HG02884 (cell line): ENCODE measurements at regions not wholly inside any gene's neighbourhood (a gene's known extent, or its start where the extent isn't known, plus 50 kb on each side); places are given as distances from the start of the nearest gene placed in this dataset.
A peak's percentile ranks its signal among the peaks of the same experiment; 100 is the strongest.
"Not testable (repeated sequence)": the region's sequence is repeated elsewhere in the genome, so short reads cannot be mapped to it uniquely, and the experiment has no call there.

Experiments used
- ATAC-seq: cut with Tn5 transposase; IDR thresholded peaks from one replicate; pipeline ENCODE4 v1.9.1; 2021; ENCODE audit warnings: mild to moderate bottlenecking, moderate library complexity; ENCODE audit not compliant: unreplicated experiment

DNA sequence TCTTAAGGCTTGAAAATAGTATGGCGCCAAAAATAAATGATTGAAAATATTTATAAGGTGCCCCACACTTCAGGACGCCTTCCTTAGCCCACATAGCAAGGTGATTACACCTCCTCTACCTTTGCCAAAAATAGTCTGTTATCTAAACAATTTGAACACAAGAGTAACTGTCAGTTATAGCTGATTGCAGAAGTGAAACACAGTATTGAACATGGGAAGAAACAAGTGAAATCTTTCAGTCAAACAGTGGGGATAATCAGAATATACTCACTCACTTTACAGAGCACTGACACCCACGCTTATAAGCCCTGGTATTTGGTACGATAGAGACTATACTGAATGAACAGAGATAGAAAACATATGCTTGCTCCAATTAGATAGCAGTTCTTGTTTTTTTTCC, 203.1 kb downstream of the RAB38 start:
- peak; percentile 88 for ATAC-seq

DNA sequence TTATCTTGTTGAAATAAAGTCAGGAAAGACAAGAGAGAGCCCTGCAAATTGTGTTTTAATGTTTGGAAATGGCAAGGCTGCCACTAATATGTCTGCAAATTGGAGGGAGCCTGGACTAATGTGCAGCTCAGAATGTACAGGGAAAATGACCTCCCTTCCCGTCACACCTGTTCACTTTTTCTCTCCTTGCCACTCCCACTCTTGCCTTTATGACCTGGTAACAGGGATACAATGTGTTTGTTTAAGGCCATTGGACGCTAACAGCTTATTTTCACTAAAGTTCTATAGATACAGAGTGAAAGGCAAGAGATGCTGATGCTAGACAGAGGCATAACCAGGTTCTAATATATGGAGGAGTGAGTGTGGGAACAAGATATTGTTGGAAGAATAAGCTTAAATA, 203.9 kb downstream of the RAB38 start:
- no peak for ATAC-seq

DNA sequence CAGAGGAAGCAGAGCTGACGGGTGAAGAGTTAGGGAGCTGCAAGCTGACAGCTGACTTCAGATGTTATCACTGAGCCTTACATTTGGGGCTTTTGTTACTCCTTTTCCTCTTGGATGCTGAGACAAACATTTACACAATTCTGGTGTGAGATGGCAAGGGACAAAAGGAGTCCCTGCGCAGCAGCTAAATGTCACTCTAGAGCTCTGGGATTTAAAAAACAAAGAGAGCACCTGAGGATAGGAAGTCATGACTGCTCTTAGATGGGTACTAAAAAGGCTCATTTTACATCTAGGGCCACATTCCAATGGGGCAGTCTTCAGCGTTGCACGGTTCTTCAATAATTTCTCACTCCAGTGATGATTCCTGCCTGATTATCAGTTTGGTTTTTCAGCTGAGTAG, 204.5 kb downstream of the RAB38 start:
- ATAC-seq: no peak

DNA sequence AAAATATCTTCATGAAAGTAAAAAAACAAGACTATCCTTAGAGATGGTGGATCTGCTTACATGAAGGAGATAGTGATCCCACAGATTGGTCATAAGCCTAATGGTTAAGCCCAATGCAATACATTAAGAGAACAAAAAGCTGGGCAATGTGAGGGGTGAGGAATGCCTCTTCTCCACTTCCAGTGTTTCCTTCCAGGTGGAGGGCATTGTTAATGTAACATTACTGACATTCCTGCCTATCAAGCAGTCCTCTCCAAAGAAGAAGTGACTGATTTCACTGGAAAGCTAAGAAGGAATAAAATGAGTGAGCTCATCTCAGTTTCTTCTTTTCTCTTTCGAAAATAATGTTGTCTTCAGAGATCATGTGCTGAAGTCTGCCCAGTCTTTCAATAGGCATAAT, 207.8 kb downstream of the RAB38 start:
- ATAC-seq: no peak

DNA sequence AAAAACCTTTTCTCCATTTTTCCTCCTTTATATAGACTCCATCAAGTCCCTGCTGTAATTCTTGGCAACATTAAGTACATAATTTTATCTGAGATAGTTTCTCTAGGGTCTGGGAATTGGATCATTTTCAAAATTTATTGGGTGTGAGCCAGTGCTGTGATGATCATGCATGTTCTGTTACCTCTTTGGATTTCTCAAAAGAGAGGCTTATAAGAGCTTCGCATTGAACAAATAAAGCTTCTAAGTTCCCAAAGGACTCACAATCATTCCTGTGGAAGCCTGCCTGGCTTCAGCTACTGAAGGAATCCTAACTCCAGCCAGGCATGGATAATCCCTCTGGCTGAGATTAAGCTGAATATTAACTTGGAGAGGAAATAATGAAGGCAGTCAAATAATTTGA, 208.5 kb downstream of the RAB38 start:
- ATAC-seq: no peak

DNA sequence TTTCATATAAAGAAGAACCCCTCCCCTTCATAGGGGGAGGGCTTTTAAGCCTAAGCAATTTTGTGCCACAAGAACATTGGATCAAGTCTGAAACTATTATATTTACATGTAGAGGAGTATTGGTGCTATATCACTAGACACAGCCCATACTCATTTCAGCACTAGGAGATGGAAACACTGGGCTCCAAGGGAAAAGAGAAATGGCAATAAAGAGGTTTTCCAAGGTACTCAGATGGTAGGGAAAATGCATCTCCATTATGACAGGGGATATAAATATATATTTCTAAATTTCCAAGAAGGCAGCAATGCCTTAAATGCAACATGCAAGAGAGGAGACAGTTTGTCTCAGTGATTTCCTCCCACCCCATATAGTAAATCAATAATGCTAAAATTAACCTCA, 209.0 kb downstream of the RAB38 start:
- no peak for ATAC-seq

DNA sequence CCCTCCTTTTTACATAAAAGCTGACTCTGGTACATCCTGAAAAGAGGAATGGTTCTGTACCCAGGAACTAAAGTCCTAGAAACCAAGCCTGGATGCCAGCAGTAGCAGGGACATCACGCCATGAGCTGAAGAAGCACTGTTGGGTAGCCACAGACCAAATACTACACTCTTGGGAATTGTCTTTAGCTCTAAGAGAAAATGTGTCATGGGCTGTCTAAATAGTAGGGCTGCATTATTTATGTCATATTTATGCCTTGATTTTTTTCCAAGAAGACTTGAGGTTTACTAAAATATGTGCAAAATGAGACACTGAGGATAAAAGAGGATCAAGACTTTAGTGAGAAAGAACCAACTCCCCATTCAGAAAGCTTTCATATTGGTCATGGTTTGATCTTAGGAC, 213.6 kb downstream of the RAB38 start:
- ATAC-seq: no peak

DNA sequence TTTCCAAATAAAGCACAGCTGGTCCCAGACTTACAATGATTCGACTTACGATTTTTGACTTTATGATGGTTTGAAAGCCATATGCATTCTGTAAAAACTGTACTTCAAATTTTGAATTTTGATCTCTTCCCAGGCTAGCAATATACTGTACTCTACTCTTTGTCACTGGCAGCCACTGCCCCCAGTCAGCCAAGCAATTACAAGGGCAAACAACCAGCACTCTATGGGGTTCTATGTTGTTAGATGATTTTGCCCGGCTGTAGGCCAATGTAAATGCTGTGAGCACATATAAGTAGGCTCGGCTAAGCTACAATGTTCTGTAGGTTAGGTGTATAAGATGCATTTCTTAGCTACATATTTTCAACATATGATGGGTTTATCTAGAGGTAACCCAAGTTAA, 217.3 kb downstream of the RAB38 start:
- no peak for ATAC-seq

DNA sequence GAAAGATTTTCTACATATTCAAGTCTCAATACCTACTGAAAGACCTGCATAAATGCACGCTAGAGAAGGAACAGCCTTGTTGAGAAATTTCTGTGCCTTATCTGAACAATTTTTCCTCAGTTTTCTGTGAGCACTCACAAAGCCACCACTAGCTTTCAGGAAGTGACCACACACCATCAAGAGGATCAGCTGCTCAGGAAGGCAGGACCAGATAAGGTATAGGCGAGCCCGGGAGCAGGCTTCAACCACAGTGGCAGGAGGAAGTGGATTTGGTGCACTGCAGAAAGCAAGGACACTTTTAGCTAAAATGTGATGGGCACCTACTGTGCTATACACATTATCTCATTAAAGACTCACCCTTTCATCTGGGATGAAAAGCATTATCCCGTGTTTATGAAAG, 220.8 kb downstream of the RAB38 start:
- ATAC-seq: no peak

DNA sequence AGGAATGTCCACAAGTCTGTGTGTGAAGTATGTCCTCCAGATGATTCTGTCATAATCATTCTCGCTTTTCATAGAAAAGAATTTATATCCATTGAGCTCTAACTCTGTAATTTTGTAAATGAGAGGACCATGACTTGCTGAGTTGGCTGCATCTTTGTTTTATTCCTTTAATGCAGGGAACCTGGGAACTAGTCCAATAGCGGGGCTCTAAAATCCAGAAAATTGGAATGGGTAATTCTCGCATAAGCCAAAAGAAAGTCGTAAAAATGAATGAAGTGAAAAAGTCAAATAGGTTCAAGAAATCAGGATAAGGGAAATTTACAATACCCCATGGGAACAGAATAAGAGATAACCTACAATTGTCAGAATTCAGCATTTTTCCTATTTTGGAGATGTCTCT, 232.5 kb downstream of the RAB38 start:
- ATAC-seq: no peak

DNA sequence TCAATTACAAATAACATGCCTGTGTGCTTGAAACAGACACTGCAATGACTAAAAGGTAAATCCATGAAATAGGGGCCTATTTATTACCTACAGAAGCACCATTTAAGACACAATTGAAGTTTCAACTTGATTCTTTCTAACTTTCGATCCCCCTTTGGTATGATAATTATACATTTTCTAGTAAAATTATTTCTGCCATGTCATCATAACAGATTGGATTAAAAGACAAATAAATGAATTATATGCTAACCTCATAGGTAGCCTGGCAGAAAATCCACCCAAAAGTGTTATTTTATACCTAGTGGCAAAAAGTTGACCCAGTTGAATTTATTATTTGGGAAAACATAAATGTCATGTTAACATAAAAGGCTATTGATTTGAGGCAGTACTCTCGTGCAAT, 241.1 kb downstream of the RAB38 start:
- ATAC-seq: no peak

DNA sequence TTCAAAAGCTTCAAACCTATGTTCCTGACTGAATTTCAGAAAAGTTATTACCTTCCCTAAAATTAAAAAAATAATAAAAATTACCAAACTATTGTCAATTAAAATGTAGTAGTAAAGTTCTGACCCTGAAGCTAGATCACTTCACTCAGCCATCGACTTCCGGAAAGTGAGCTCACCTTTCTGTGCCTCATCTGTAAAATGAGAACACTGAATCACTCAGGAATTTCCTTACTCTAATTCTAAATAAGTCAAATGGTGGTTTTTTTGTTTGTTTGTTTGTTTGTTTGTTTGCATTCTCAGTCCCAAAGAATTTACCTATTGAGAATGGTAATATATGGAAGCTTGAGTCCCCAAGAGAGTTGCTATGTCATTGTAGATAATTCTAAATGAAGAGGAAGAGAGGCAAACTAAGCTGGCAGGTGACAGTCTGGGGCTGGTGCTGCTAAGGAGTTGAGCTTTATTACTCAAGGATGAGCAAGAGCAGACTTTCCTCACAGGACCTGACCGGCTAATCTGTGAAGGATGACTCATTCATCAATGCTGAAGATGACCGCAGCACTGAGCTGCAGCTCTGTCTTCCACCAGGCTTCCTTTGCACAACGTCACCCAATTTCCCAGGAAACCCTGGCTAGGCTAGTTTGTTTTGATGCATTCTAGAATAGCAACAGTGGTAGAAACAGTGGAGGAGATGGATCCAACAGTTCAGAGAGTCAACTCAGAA, 248.8 kb downstream of the RAB38 start:
- no peak for ATAC-seq

DNA sequence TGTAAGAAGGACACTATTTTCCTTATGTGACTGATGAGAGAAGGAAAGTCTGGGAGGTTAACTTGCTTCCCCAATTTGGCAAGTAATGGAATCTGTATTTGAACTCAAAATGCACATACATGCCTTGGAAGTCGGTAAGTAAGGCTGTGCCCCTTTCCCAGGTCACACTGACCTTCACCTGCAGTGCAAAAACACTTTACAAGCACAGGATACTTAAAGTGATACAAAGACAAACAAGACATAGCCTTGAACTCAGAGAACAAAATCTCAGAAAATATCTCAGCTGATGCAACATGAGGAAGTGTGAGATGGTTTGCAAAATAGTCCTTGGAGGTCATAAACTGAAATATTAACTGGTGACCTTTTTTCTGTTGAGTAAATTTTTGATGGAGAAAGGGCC, 251.1 kb downstream of the RAB38 start:
- ATAC-seq: no peak

DNA sequence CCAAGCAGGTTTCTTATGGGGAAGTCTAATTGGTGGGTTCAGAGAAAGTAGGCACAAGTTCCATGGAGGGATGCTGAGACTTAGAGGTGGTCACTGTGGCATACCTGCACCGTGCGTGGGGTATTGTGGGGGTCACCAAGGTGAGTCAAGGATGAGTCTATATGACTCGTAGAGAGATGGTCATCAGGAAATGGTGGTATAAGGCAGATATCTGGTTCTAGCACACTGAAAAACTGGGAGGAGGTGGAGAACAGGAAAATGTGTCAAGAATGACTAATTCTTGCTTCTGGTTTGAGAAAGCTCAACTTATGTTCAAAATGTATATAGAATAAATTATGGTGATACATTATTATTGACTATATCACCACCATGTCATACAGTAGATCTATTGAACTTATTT, 258.1 kb downstream of the RAB38 start:
- no peak for ATAC-seq

DNA sequence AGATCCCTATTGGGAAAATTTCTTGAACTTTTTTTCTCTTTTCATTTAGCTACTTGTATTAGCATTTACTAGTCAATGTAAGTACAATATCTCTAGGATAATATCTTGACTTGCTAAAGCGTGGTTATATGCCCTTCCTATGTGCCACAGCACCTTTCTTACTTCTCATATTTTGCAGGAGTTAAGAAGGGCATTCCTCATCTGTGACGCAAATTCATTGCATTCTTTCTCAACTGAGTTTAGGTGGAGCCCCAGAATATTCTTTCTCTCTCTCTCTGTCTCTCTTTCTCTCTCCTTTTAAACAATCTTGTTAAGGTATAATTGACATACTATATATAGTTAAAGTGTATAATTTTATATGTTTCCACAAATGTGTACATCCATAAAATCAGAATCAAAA, 266.1 kb downstream of the RAB38 start:
- no peak for ATAC-seq

DNA sequence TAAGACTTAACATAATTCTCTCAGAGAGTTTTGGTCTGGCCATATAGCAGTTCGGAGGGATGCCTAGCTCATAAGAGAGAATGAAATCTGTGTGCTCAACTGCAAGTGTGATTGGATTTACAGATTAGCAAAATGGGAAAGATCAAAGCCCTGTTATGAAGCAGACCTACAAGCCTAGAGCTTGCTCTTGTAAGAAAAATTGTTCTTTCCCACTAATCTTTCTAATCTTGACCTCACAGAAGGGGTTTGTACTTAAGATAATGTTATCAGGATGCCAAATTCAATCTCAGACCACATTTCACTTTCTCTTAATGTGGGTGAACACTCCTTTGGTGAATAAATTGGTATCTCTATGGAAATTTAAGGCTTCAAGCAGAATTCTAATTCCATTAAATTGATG, 267.2 kb downstream of the RAB38 start:
- no peak for ATAC-seq

DNA sequence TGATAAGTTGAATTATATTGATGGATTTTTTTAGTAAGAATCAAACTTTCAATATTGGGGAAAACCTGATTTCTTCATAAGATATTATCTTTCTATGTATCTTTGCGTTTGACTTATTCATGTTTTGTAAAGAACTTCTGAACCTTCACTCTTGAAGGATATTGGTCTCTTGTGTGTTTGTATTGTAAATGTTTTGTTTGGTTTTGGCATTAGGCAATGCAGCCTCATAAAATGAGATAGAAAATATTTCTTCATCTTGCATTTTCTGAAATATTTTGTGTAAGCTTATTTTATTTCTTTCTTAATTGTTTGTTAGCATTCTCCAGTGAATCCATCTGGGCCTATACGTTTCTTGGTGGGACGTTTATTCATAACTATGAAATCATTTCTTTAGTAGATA, 271.9 kb downstream of the RAB38 start:
- no peak for ATAC-seq

DNA sequence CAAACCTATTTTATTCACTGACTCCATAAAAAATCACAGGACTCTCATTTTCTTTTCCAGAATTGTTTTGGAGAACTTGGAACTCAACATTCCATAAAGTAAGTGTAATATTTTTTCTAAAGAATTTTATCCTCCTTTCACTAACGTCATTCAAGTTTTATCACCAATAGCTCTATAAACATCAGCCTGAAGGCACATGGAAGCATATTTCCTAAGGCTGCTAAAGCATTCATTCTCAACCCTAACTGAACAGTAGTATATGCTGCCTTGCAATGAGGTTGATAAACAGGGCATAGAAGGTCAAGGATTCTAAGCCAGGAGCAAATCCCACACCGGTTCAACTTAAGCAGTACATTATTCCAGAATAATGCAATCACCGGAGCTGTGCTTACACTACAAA, 273.9 kb downstream of the RAB38 start:
- ATAC-seq: no peak

DNA sequence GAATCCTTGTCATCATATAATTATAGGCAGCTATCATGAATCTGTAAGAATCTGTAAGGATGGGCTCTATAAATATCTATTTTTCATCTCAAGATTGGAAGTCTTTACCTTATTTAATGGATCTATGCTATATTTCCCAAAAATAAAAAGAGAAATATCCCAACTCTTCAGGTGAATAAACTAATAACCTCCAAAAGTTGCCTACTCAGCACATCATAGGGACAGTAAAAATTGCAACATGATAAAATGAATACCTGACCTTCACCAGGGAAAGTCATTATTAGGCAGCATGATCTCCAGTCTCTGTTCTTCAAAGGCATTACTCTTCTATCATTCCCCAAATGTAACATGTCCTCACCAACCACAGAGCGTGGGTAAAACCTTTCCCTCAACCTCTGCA, 277.3 kb downstream of the RAB38 start:
- no peak for ATAC-seq

DNA sequence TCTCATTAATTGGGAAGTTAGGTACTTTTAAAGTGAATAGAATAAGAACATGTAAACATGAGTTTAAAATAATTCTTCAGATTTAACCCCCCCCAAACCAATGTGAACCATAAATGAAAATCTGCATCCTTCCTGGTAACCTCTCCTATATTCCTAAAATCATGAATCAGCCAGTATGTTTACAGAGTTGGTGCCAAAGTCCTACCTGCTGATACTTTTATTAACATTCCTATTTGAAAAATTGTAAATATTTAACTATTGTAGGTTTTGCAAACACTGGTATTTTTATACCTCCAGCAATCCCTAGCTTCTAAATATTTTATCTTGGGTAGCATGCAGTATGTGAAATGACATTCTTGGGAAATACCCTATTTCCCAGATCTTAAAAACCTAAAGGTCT, 278.2 kb downstream of the RAB38 start:
- no peak for ATAC-seq

DNA sequence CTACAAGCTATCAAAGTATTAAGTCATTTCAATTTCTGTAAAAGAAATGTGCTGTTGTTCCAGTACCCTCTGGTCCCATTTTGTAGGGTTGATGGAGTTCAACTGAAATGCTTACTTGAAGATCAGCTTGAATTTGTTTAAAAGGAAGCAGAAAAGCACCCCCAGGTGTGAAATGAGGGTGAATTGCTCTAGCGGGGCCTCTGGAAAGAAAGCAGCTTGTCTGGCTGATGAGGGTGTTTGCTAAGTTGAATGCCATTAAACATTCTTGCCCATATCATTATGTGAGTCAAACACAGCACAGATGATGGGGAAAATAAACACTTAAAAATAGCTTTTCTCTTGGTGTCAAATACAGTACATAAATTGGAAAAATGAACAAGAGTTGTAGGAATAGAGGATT, 280.3 kb downstream of the RAB38 start:
- ATAC-seq: no peak

DNA sequence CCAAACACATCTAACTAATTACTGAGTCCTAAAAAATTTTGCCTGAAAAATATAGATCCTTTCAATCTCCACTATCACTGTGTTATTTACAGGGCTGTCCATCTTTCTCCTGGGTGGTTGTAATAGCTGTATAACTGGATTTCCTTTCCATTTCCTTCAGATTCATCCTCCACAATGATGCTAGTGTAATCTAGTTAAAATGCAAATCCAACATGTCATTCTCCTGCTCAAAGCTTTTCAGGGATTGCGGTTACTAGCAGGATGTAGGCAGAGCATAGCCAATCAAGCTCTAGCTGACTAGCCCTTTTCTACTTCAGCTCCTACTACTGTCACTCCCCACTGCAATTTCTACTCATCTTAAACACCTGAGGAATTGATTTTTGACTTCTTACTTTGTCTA, 283.0 kb downstream of the RAB38 start:
- no peak for ATAC-seq

DNA sequence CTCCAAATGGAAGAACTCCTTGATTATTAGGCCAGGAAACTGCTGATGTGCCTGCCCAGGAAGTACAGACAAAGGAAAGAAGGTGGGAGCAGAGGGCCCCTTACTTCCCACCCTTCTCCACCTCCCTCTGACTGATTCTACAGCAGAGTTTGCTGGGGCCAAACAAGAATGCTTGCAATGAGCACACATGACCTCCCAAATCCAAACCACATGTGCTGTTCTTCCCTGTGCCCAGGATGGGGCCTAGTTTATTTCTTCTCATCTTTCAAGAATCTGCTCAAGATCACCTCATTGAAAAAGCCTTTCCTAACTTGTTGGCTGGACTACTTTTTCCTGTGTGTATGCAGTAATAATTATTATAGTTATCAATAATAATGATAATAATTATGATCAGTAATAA, 286.1 kb downstream of the RAB38 start:
- no peak for ATAC-seq

DNA sequence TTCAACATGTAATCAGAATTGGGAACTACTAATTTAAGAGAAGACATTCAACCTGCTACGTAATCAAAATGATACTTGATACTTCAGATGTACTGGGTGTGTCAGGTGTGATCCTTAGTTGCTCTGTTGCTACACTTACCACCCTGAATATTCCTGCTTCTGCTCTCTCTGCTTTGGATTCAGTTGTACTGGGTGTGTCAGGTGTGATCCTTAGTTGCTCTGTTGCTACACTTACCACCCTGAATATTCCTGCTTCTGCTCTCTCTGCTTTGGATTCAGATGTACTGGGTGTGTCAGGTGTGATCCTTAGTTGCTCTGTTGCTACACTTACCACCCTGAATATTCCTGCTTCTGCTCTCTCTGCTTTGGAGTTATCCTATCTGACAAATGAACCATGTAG, 290.2 kb downstream of the RAB38 start:
- ATAC-seq: not testable (repeated sequence)
